ENCODE measurements at regions not wholly inside any gene's neighbourhood (a gene's known extent, or its start where the extent isn't known, plus 50 kb on each side); places are given as distances from the start of the nearest gene placed in this dataset.

GRCh38 chr1:14362331-14362730 is 236.2 kb upstream of the KAZN start:
- H3K9me3 Mint-ChIP-seq = peaks cover 26% of the 10 kb centered on the region
- H3K36me3 Mint-ChIP-seq (ENCODE audit: low read depth) = peaks cover 4% of the 10 kb centered on the region
- no peak overlapping the region for H3K4me3 Mint-ChIP-seq
- H3K4me1 Mint-ChIP-seq = peaks cover 16% of the 10 kb centered on the region
- H3K27ac Mint-ChIP-seq = no peak overlapping the region
- no peak for TF ChIP-seq CTCF (IDR thresholded peaks at IDR 0.05; ENCODE audit: unreplicated experiment in 3 of 3)
- H3K27me3 Mint-ChIP-seq (ENCODE audit: low read depth) = peaks cover 13% of the 10 kb centered on the region

- Mint-ChIP-seq H3K4me1 (peaks cover 22% of the 10 kb centered on the region), H3K27ac (no peak overlapping the region), H3K9me3 (peaks cover 20% of the 10 kb centered on the region), H3K36me3 (ENCODE audit: low read depth) (peaks cover 4% of the 10 kb centered on the region), H3K27me3 (ENCODE audit: low read depth) (peaks cover 11% of the 10 kb centered on the region), H3K4me3 (no peak overlapping the region)
- no peak for TF ChIP-seq CTCF (IDR thresholded peaks at IDR 0.05; ENCODE audit: unreplicated experiment in 3 of 3)
These were observed 235.4 kb upstream of the KAZN start for GRCh38 chr1:14363036-14363590.

GRCh38 chr1:14363707-14364413 is 234.6 kb upstream of the KAZN start:
- H3K9me3 Mint-ChIP-seq = peaks cover 13% of the 10 kb centered on the region
- no peak overlapping the region for H3K4me3 Mint-ChIP-seq
- H3K4me1 Mint-ChIP-seq = peaks cover 28% of the 10 kb centered on the region
- no peak for TF ChIP-seq CTCF (IDR thresholded peaks at IDR 0.05; ENCODE audit: unreplicated experiment in 3 of 3)
- no peak overlapping the region for H3K27ac Mint-ChIP-seq
- peaks cover 9% of the 10 kb centered on the region for H3K27me3 Mint-ChIP-seq (ENCODE audit: low read depth)
- no peaks in the 10 kb centered on the region for H3K36me3 Mint-ChIP-seq (ENCODE audit: low read depth)

GRCh38 chr1:14365301-14365988 is 233.0 kb upstream of the KAZN start:
- H3K36me3 Mint-ChIP-seq (ENCODE audit: low read depth) = no peaks in the 10 kb centered on the region

More at GRCh38 chr1:14365301-14365988, 233.0 kb upstream of the KAZN start:
- Mint-ChIP-seq H3K27ac (peak overlapping the region; percentile 55 to 77 (median 58)), H3K9me3 (peaks cover 3% of the 10 kb centered on the region), H3K27me3 (ENCODE audit: low read depth) (peaks cover 14% of the 10 kb centered on the region), H3K4me1 (peaks cover 41% of the 10 kb centered on the region), H3K4me3 (no peak overlapping the region)
- TF ChIP-seq CTCF (IDR thresholded peaks at IDR 0.05; ENCODE audit: unreplicated experiment in 3 of 3) = no peak
